GM23338 (cell line): ENCODE measurements at regions not wholly inside any gene's neighbourhood (a gene's known extent, or its start where the extent isn't known, plus 50 kb on each side); places are given as distances from the start of the nearest gene placed in this dataset.
A peak's percentile ranks its signal among the peaks of the same experiment; 100 is the strongest.

Experiments
- ATAC-seq: fragments of 200-7000 bp; cut with Tn5 transposase; 3 replicates; pipeline ENCODE4 v1.9.1; 2020
- DNase-seq: peaks from one replicate; pipeline ENCODE4 v3.0.0-alpha.2; 2015; ENCODE audit warnings: low spot score
- H2AFZ ChIP-seq: fragments of 200-600 bp; sonication (generic); 2 replicates; pipeline ENCODE4 v1.8.0; 2016; ENCODE audit warnings: antibody characterized with exemption, mild to moderate bottlenecking, moderate library complexity
- H3F3A ChIP-seq: fragments of 200-600 bp; sonication (generic); replicated peaks from 2 replicates; pipeline ENCODE4 v1.8.0; 2017; ENCODE audit warnings: antibody characterized with exemption, mixed run types, low read depth
- H3K27ac ChIP-seq: fragments of 200-600 bp; sonication (generic); 2 replicates; pipeline ENCODE4 v1.6.1; 2016; ENCODE audit warnings: low read depth
- H3K27me3 ChIP-seq: fragments of 200-600 bp; sonication (generic); 2 replicates; pipeline ENCODE4 v1.8.0; 2016; ENCODE audit warnings: mild to moderate bottlenecking, mixed run types, moderate library complexity; ENCODE audit not compliant: insufficient read depth
- H3K36me3 ChIP-seq: fragments of 200-600 bp; sonication (generic); 2 replicates; pipeline ENCODE4 v1.8.0; 2016; ENCODE audit warnings: mild to moderate bottlenecking; ENCODE audit not compliant: insufficient read depth
- H3K4me1 ChIP-seq: fragments of 200-600 bp; sonication (generic); 2 replicates; pipeline ENCODE4 v1.8.0; 2016; ENCODE audit warnings: mild to moderate bottlenecking, moderate library complexity; ENCODE audit not compliant: insufficient read depth
- H3K4me2 ChIP-seq: fragments of 200-600 bp; sonication (generic); 2 replicates; pipeline ENCODE4 v1.7.1; 2017; ENCODE audit warnings: mixed run types
- H3K4me3 ChIP-seq: fragments of 200-600 bp; sonication (generic); 2 replicates; pipeline ENCODE4 v1.6.1; 2016; ENCODE audit warnings: mixed run types
- H3K79me2 ChIP-seq: fragments of 200-600 bp; sonication (generic); replicated peaks from 2 replicates; pipeline ENCODE4 v1.8.0; 2017; ENCODE audit warnings: mild to moderate bottlenecking; ENCODE audit not compliant: insufficient read depth
- H3K9me2 ChIP-seq: fragments of 200-600 bp; sonication (generic); 2 replicates; pipeline ENCODE4 v1.8.0; 2017; ENCODE audit not compliant: insufficient read depth
- H4K20me1 ChIP-seq: fragments of 200-600 bp; sonication (generic); replicated peaks from 2 replicates; pipeline ENCODE4 v1.8.0; 2017; ENCODE audit warnings: mild to moderate bottlenecking; ENCODE audit not compliant: insufficient read depth
- H3K27ac Mint-ChIP-seq: 2 replicates; pipeline ENCODE4 v1.8.0; 2020; ENCODE audit warnings: inconsistent platforms, mild to moderate bottlenecking, moderate library complexity, mixed read lengths
- H3K27me3 Mint-ChIP-seq: 3 replicates; pipeline ENCODE4 v1.8.0; 2022; ENCODE audit warnings: low read depth, mild to moderate bottlenecking, moderate library complexity, mixed read lengths, inconsistent platforms; ENCODE audit not compliant: insufficient read depth, poor library complexity
- H3K36me3 Mint-ChIP-seq: 3 replicates; pipeline ENCODE4 v1.8.0; 2021; ENCODE audit warnings: low read depth, mild to moderate bottlenecking, inconsistent platforms, moderate library complexity, mixed read lengths
- H3K4me1 Mint-ChIP-seq: 3 replicates; pipeline ENCODE4 v1.8.0; 2020; ENCODE audit warnings: mild to moderate bottlenecking, inconsistent platforms, mixed read lengths
- H3K4me3 Mint-ChIP-seq: 3 replicates; pipeline ENCODE4 v1.8.0; 2021; ENCODE audit warnings: moderate library complexity, mild to moderate bottlenecking, inconsistent platforms, mixed read lengths
- H3K9me3 Mint-ChIP-seq: 3 replicates; pipeline ENCODE4 v1.8.0; 2020; ENCODE audit warnings: moderate library complexity, mild to moderate bottlenecking, inconsistent platforms, mixed read lengths
- CREB1 ChIP-seq: fragments of 250-450 bp; sonication (Bioruptor Pico); IDR thresholded peaks from 2 replicates; pipeline ENCODE4 v1.5.0; 2020; ENCODE audit warnings: low read depth, mild to moderate bottlenecking, moderate library complexity
- EZH2 ChIP-seq: fragments of 200-600 bp; sonication (generic); IDR thresholded peaks from one replicate; pipeline ENCODE4 v1.8.0; 2017; ENCODE audit warnings: antibody characterized with exemption, mild to moderate bottlenecking, low read depth; ENCODE audit not compliant: unreplicated experiment
- EZH2phosphoT487 ChIP-seq: fragments of 200-600 bp; sonication (generic); IDR thresholded peaks from one replicate; pipeline ENCODE4 v1.8.1; 2018; ENCODE audit warnings: antibody characterized with exemption; ENCODE audit not compliant: unreplicated experiment
- JUNB ChIP-seq: IDR thresholded peaks from one replicate; pipeline ENCODE4 v1.6.1; 2016; ENCODE audit warnings: antibody characterized with exemption; ENCODE audit not compliant: unreplicated experiment
- NANOG ChIP-seq: IDR thresholded peaks from 2 replicates; pipeline ENCODE4 v1.6.1; 2016; ENCODE audit warnings: antibody characterized with exemption, borderline replicate concordance
- POLR2AphosphoS5 ChIP-seq: IDR thresholded peaks from 2 replicates; pipeline ENCODE4 v1.6.1; 2016; ENCODE audit warnings: antibody characterized with exemption, low read depth
- ZNF114 ChIP-seq: fragments of 250-450 bp; sonication (Bioruptor Pico); IDR thresholded peaks from 2 replicates; pipeline ENCODE4 v1.5.0; 2020; ENCODE audit warnings: mild to moderate bottlenecking, moderate library complexity
- ZNF331 ChIP-seq: fragments of 250-450 bp; sonication (Bioruptor Pico); IDR thresholded peaks from 2 replicates; pipeline ENCODE4 v1.5.0; 2020; ENCODE audit warnings: low read depth, mild to moderate bottlenecking, moderate library complexity
- TF ChIP-seq, protein P1 (sequence below), 2 experiments: fragments of 200-600 bp in 1 of 2; sonication (generic) in 1 of 2; conservative IDR thresholded peaks; 2 replicates each; pipeline versions ENCODE4 v1.5.1 to v1.6.1; 2016 to 2017; ENCODE audit warnings: antibody characterized with exemption in 2 of 2, low read depth in 2 of 2, mild to moderate bottlenecking in 2 of 2, moderate library complexity in 1 of 2
- TF ChIP-seq, protein P2 (sequence below): IDR thresholded peaks from one replicate; pipeline ENCODE4 v1.6.1; 2018; ENCODE audit warnings: antibody characterized with exemption; ENCODE audit not compliant: unreplicated experiment
- TF ChIP-seq, protein P3 (sequence below): fragments of 250-450 bp; sonication (Bioruptor Pico); IDR thresholded peaks from 2 replicates; pipeline ENCODE4 v1.5.0; 2020; ENCODE audit warnings: mild to moderate bottlenecking, moderate library complexity

DNA sequence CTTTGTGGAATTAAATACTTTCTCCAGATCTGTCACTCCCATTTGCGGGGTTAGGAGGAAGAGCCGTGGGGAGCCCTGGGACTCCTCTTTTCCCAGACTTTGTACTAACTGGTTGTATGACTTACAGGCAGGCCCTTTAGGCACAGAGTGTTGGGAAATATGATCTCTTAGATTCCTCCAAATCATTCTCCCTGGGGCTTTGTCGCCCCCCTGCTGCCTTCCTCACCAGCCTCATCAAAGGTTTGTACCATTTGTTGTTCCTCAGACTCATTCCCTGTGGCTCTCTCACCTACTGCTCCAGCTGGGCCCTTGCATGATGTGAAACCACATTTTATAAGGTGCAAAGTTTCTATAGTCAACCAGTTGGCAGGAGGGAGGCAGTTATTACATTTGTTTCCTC, 56.4 kb downstream of the CRYGS start:
- TF ChIP-seq, protein P1, sequence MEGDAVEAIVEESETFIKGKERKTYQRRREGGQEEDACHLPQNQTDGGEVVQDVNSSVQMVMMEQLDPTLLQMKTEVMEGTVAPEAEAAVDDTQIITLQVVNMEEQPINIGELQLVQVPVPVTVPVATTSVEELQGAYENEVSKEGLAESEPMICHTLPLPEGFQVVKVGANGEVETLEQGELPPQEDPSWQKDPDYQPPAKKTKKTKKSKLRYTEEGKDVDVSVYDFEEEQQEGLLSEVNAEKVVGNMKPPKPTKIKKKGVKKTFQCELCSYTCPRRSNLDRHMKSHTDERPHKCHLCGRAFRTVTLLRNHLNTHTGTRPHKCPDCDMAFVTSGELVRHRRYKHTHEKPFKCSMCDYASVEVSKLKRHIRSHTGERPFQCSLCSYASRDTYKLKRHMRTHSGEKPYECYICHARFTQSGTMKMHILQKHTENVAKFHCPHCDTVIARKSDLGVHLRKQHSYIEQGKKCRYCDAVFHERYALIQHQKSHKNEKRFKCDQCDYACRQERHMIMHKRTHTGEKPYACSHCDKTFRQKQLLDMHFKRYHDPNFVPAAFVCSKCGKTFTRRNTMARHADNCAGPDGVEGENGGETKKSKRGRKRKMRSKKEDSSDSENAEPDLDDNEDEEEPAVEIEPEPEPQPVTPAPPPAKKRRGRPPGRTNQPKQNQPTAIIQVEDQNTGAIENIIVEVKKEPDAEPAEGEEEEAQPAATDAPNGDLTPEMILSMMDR (conservative IDR thresholded peaks at IDR 0.05; ENCODE audit: low read depth in 2 of 2), result peak in 1 of 2 experiments; percentile 55; a peak in 2 of 4 replicates
- no peak for TF ChIP-seq ZNF114
- no peaks in the 10 kb centered on the region for H4K20me1 ChIP-seq
- no peak overlapping the region for H3K27ac ChIP-seq
- no peaks in the 10 kb centered on the region for H3K9me2 ChIP-seq
- ATAC-seq (peak; percentile 69), DNase-seq (peak; percentile 31)
- H3K4me1 ChIP-seq, result 0 out of 2 replicates have a peak, but pooled peaks cover 3% of the 10 kb centered on the region
- H3K27me3 ChIP-seq, result no peaks in the 10 kb centered on the region
- no peaks in the 10 kb centered on the region for H3K36me3 ChIP-seq
- no peaks in the 10 kb centered on the region for H3K36me3 Mint-ChIP-seq
- peaks cover 13% of the 10 kb centered on the region; the same call in 2 of the 3 replicates for H3K4me1 Mint-ChIP-seq
- H3K9me3 Mint-ChIP-seq, result no peaks in the 10 kb centered on the region
- H3K79me2 ChIP-seq, result no peaks in the 10 kb centered on the region
- H3K4me2 ChIP-seq, result no peak overlapping the region
- no peak overlapping the region for H3K27ac Mint-ChIP-seq
- H3F3A ChIP-seq, result no peaks in the 10 kb centered on the region
- H3K4me3 ChIP-seq, result no peak overlapping the region
- H2AFZ ChIP-seq, result 0 out of 2 replicates have a peak overlapping the region, but pooled peaks have one; percentile 43
- H3K27me3 Mint-ChIP-seq, result peaks cover 5% of the 10 kb centered on the region
- H3K4me3 Mint-ChIP-seq, result no peak overlapping the region

DNA sequence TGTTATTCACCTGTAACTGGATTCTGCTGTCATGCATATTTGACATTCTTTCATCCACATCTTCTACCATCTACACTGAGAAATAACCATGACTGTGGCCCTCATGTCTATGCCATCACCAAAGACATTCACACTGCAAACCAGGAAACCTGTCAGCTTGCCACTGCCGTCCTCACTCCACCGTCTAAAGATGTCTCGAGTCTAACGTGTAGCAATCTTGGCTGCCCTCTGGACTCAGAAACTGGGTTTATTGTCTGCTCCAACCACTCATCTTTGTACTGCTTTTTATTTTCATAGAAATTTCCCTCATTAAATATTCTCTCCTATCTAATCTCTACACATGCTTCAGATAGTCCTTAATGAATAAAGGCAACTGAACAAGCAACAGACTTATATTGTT, 57.1 kb downstream of the CRYGS start:
- ATAC-seq (no peak), DNase-seq (no peak)
- Histone ChIP-seq H3K27ac (no peak overlapping the region), H3K4me2 (no peak overlapping the region), H3K36me3 (no peaks in the 10 kb centered on the region), H3K27me3 (no peaks in the 10 kb centered on the region), H3K79me2 (no peaks in the 10 kb centered on the region), H2AFZ (no peak overlapping the region), H3K9me2 (no peaks in the 10 kb centered on the region), H3K4me1 (0 out of 2 replicates have a peak, but pooled peaks cover 3% of the 10 kb centered on the region), H3K4me3 (no peak overlapping the region), H4K20me1 (no peaks in the 10 kb centered on the region), H3F3A (no peaks in the 10 kb centered on the region)
- H3K27ac Mint-ChIP-seq, result no peak overlapping the region
- peaks cover 13% of the 10 kb centered on the region; the same call in 2 of the 3 replicates for H3K4me1 Mint-ChIP-seq
- H3K27me3 Mint-ChIP-seq, result no peaks in the 10 kb centered on the region
- H3K4me3 Mint-ChIP-seq, result no peak overlapping the region
- no peaks in the 10 kb centered on the region for H3K9me3 Mint-ChIP-seq
- no peaks in the 10 kb centered on the region for H3K36me3 Mint-ChIP-seq
- TF ChIP-seq, protein P2, sequence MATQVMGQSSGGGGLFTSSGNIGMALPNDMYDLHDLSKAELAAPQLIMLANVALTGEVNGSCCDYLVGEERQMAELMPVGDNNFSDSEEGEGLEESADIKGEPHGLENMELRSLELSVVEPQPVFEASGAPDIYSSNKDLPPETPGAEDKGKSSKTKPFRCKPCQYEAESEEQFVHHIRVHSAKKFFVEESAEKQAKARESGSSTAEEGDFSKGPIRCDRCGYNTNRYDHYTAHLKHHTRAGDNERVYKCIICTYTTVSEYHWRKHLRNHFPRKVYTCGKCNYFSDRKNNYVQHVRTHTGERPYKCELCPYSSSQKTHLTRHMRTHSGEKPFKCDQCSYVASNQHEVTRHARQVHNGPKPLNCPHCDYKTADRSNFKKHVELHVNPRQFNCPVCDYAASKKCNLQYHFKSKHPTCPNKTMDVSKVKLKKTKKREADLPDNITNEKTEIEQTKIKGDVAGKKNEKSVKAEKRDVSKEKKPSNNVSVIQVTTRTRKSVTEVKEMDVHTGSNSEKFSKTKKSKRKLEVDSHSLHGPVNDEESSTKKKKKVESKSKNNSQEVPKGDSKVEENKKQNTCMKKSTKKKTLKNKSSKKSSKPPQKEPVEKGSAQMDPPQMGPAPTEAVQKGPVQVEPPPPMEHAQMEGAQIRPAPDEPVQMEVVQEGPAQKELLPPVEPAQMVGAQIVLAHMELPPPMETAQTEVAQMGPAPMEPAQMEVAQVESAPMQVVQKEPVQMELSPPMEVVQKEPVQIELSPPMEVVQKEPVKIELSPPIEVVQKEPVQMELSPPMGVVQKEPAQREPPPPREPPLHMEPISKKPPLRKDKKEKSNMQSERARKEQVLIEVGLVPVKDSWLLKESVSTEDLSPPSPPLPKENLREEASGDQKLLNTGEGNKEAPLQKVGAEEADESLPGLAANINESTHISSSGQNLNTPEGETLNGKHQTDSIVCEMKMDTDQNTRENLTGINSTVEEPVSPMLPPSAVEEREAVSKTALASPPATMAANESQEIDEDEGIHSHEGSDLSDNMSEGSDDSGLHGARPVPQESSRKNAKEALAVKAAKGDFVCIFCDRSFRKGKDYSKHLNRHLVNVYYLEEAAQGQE, result no peak
- TF ChIP-seq POLR2AphosphoS5 (no peak), EZH2 (no peak), ZNF331 (CRISPR knock-in tag) (no peak), ZNF114 (no peak), EZH2phosphoT487 (no peak), CREB1 (no peak), JUNB (no peak), NANOG (no peak)
- TF ChIP-seq, protein P3, sequence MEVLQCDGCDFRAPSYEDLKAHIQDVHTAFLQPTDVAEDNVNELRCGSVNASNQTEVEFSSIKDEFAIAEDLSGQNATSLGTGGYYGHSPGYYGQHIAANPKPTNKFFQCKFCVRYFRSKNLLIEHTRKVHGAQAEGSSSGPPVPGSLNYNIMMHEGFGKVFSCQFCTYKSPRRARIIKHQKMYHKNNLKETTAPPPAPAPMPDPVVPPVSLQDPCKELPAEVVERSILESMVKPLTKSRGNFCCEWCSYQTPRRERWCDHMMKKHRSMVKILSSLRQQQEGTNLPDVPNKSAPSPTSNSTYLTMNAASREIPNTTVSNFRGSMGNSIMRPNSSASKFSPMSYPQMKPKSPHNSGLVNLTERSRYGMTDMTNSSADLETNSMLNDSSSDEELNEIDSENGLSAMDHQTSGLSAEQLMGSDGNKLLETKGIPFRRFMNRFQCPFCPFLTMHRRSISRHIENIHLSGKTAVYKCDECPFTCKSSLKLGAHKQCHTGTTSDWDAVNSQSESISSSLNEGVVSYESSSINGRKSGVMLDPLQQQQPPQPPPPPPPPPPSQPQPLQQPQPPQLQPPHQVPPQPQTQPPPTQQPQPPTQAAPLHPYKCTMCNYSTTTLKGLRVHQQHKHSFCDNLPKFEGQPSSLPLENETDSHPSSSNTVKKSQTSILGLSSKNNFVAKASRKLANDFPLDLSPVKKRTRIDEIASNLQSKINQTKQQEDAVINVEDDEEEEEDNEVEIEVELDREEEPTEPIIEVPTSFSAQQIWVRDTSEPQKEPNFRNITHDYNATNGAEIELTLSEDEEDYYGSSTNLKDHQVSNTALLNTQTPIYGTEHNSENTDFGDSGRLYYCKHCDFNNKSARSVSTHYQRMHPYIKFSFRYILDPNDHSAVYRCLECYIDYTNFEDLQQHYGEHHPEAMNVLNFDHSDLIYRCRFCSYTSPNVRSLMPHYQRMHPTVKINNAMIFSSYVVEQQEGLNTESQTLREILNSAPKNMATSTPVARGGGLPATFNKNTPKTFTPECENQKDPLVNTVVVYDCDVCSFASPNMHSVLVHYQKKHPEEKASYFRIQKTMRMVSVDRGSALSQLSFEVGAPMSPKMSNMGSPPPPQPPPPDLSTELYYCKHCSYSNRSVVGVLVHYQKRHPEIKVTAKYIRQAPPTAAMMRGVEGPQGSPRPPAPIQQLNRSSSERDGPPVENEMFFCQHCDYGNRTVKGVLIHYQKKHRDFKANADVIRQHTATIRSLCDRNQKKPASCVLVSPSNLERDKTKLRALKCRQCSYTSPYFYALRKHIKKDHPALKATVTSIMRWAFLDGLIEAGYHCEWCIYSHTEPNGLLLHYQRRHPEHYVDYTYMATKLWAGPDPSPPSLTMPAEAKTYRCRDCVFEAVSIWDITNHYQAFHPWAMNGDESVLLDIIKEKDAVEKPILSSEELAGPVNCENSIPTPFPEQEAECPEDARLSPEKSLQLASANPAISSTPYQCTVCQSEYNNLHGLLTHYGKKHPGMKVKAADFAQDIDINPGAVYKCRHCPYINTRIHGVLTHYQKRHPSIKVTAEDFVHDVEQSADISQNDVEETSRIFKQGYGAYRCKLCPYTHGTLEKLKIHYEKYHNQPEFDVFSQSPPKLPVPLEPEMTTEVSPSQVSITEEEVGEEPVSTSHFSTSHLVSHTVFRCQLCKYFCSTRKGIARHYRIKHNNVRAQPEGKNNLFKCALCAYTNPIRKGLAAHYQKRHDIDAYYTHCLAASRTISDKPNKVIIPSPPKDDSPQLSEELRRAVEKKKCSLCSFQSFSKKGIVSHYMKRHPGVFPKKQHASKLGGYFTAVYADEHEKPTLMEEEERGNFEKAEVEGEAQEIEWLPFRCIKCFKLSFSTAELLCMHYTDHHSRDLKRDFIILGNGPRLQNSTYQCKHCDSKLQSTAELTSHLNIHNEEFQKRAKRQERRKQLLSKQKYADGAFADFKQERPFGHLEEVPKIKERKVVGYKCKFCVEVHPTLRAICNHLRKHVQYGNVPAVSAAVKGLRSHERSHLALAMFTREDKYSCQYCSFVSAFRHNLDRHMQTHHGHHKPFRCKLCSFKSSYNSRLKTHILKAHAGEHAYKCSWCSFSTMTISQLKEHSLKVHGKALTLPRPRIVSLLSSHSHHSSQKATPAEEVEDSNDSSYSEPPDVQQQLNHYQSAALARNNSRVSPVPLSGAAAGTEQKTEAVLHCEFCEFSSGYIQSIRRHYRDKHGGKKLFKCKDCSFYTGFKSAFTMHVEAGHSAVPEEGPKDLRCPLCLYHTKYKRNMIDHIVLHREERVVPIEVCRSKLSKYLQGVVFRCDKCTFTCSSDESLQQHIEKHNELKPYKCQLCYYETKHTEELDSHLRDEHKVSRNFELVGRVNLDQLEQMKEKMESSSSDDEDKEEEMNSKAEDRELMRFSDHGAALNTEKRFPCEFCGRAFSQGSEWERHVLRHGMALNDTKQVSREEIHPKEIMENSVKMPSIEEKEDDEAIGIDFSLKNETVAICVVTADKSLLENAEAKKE (CRISPR knock-in tag), result no peak
